SK-N-SH treated with all-trans-retinoic acid at 6 μM for 48 hours (cell line): ENCODE measurements at regions not wholly inside any gene's neighbourhood (a gene's known extent, or its start where the extent isn't known, plus 50 kb on each side); places are given as distances from the start of the nearest gene placed in this dataset.

Experiments
- ATAC-seq: fragments of 200-7000 bp; cut with Tn5 transposase; 3 replicates; pipeline ENCODE4 v1.9.1; 2020; ENCODE audit warnings: mild to moderate bottlenecking, moderate library complexity
- CREB5 ChIP-seq: fragments of 250-450 bp; sonication (Bioruptor Pico); IDR thresholded peaks from 2 replicates; pipeline ENCODE4 v1.5.1; 2020; ENCODE audit warnings: low read depth, mild to moderate bottlenecking, moderate library complexity
- CSDC2 ChIP-seq: fragments of 250-450 bp; sonication (Bioruptor Pico); IDR thresholded peaks from 2 replicates; pipeline ENCODE4 v1.5.0; 2020; ENCODE audit warnings: mild to moderate bottlenecking, moderate library complexity
- CSRNP3 ChIP-seq: fragments of 250-450 bp; sonication (Bioruptor Pico); IDR thresholded peaks from 2 replicates; pipeline ENCODE4 v1.5.1; 2021; ENCODE audit warnings: mild to moderate bottlenecking, moderate library complexity
- ISL1 ChIP-seq: fragments of 250-450 bp; sonication (Bioruptor Pico); IDR thresholded peaks from 2 replicates; pipeline ENCODE4 v2.1.2; 2022; ENCODE audit warnings: mild to moderate bottlenecking, moderate library complexity
- PATZ1 ChIP-seq: fragments of 250-450 bp; sonication (Bioruptor Pico); IDR thresholded peaks from 2 replicates; pipeline ENCODE4 v1.8.0; 2020; ENCODE audit warnings: mild to moderate bottlenecking, moderate library complexity, borderline replicate concordance
- POU6F1 ChIP-seq: fragments of 250-450 bp; sonication (Bioruptor Pico); IDR thresholded peaks from 2 replicates; pipeline ENCODE4 v1.8.0; 2021; ENCODE audit warnings: low read depth, mild to moderate bottlenecking, moderate library complexity, borderline replicate concordance
- PPARA ChIP-seq: fragments of 250-450 bp; sonication (Bioruptor Pico); IDR thresholded peaks from 2 replicates; pipeline ENCODE4 v1.5.0; 2020; ENCODE audit warnings: mild to moderate bottlenecking, borderline replicate concordance
- RARB ChIP-seq: fragments of 250-450 bp; sonication (Bioruptor Pico); IDR thresholded peaks from 2 replicates; pipeline ENCODE4 v1.8.0; 2021; ENCODE audit warnings: mild to moderate bottlenecking, moderate library complexity
- SNAI2 ChIP-seq: fragments of 250-450 bp; sonication (Bioruptor Pico); IDR thresholded peaks from 2 replicates; pipeline ENCODE4 v1.5.0; 2020; ENCODE audit warnings: mild to moderate bottlenecking, moderate library complexity
- TCF4 ChIP-seq: fragments of 250-450 bp; sonication (Bioruptor Pico); IDR thresholded peaks from 2 replicates; pipeline ENCODE4 v1.8.0; 2021; ENCODE audit warnings: mild to moderate bottlenecking, moderate library complexity, borderline replicate concordance
- TOX ChIP-seq: fragments of 250-450 bp; sonication (Bioruptor Pico); IDR thresholded peaks from 2 replicates; pipeline ENCODE4 v1.8.0; 2021; ENCODE audit warnings: mild to moderate bottlenecking, moderate library complexity, borderline replicate concordance
- TSHZ2 ChIP-seq: fragments of 250-450 bp; sonication (Bioruptor Pico); IDR thresholded peaks from 2 replicates; pipeline ENCODE4 v1.5.0; 2020; ENCODE audit warnings: mild to moderate bottlenecking, moderate library complexity
- ZC3H10 ChIP-seq: fragments of 250-450 bp; sonication (Bioruptor Pico); IDR thresholded peaks from 2 replicates; pipeline ENCODE4 v1.5.1; 2021; ENCODE audit warnings: mild to moderate bottlenecking, moderate library complexity
- ZFP3 ChIP-seq: fragments of 250-450 bp; sonication (Bioruptor Pico); IDR thresholded peaks from 2 replicates; pipeline ENCODE4 v1.5.0; 2020; ENCODE audit warnings: mild to moderate bottlenecking, moderate library complexity
- ZFP30 ChIP-seq: fragments of 450-650 bp; formaldehyde crosslinking; IDR thresholded peaks from 2 replicates; pipeline ENCODE4 v1.5.0; 2022; ENCODE audit warnings: mild to moderate bottlenecking, moderate library complexity
- ZNF565 ChIP-seq: fragments of 450-650 bp; formaldehyde crosslinking; conservative IDR thresholded peaks from 2 replicates; pipeline ENCODE4 v1.5.0; 2020; ENCODE audit warnings: low read depth, mild to moderate bottlenecking, moderate library complexity

GRCh38 chr16:48836636-48837035, 226.7 kb upstream of the N4BP1 start:
- TF ChIP-seq CSRNP3 (CRISPR knock-in tag) (no peak), RARB (CRISPR knock-in tag) (no peak), SNAI2 (CRISPR knock-in tag) (no peak), POU6F1 (CRISPR knock-in tag) (no peak), ZFP3 (no peak), PATZ1 (CRISPR knock-in tag) (no peak), PPARA (no peak), ZC3H10 (no peak), TCF4 (CRISPR knock-in tag) (no peak), TSHZ2 (CRISPR knock-in tag) (no peak)
- ATAC-seq, result no peak

GRCh38 chr16:48836067-48836466, 226.1 kb upstream of the N4BP1 start:
- ATAC-seq, result no peak
- TF ChIP-seq ZFP30 (no peak), SNAI2 (CRISPR knock-in tag) (no peak), CSRNP3 (CRISPR knock-in tag) (no peak)

- no peak for ATAC-seq
- TF ChIP-seq RARB (CRISPR knock-in tag) (no peak), ZNF565 (CRISPR knock-in tag) (no peak), SNAI2 (CRISPR knock-in tag) (no peak), ISL1 (CRISPR knock-in tag) (no peak), CSDC2 (CRISPR knock-in tag) (no peak), CSRNP3 (CRISPR knock-in tag) (no peak), TCF4 (CRISPR knock-in tag) (no peak), CREB5 (CRISPR knock-in tag) (no peak), ZFP3 (no peak), TOX (CRISPR knock-in tag) (no peak), POU6F1 (CRISPR knock-in tag) (no peak)
These were observed 224.6 kb upstream of the N4BP1 start for GRCh38 chr16:48834576-48834975.
